Natural killer cell (primary cell): ENCODE measurements at regions not wholly inside any gene's neighbourhood (a gene's known extent, or its start where the extent isn't known, plus 50 kb on each side); places are given as distances from the start of the nearest gene placed in this dataset.

Experiments used
- ATAC-seq, 3 donors: fragments of 150-1000 bp in 2 of 3; fragments of 200-7000 bp in 1 of 3; cut with Tn5 transposase; 1 replicate in 1 of 3; 2 replicates in 2 of 3; pipeline ENCODE4 v1.10.0; 2021; ENCODE audit warnings: mild to moderate bottlenecking in 2 of 3, moderate library complexity in 2 of 3
- DNase-seq, 2 donors: peaks; one replicate each; pipeline versions ENCODE4 v3.0.0 to v3.0.0-alpha.2; 2013 to 2021; ENCODE audit warnings: mixed read lengths in 1 of 2
- H3K27ac ChIP-seq: one replicate; pipeline ENCODE4 v1.5.1; 2013; ENCODE audit warnings: mild to moderate bottlenecking, low read length
- H3K27me3 ChIP-seq: one replicate; pipeline ENCODE4 v1.6.1; 2013; ENCODE audit warnings: low read length; ENCODE audit not compliant: control insufficient read depth, insufficient read depth
- H3K36me3 ChIP-seq: one replicate; pipeline ENCODE4 v1.6.1; 2013; ENCODE audit warnings: low read length; ENCODE audit not compliant: control insufficient read depth, insufficient read depth
- H3K4me1 ChIP-seq: one replicate; pipeline ENCODE4 v1.6.1; 2013; ENCODE audit warnings: low read length; ENCODE audit not compliant: control insufficient read depth, insufficient read depth
- H3K4me3 ChIP-seq: one replicate; pipeline ENCODE4 v1.5.1; 2013; ENCODE audit warnings: low read length
- H3K9me3 ChIP-seq: one replicate; pipeline ENCODE4 v1.6.1; 2013; ENCODE audit warnings: low read length; ENCODE audit not compliant: control insufficient read depth, insufficient read depth
- H3K27ac Mint-ChIP-seq, 2 donors: one replicate each; pipeline ENCODE4 v1.8.0; 2022; ENCODE audit warnings: mild to moderate bottlenecking in 2 of 2, mixed read lengths in 2 of 2, moderate library complexity in 1 of 2
- H3K27me3 Mint-ChIP-seq, 2 donors: one replicate each; pipeline ENCODE4 v1.8.0; 2022; ENCODE audit warnings: low read depth in 2 of 2, mixed read lengths in 2 of 2
- H3K36me3 Mint-ChIP-seq: one replicate; pipeline ENCODE4 v1.8.0; 2022; ENCODE audit warnings: mixed read lengths
- H3K4me1 Mint-ChIP-seq, 2 donors: one replicate each; pipeline ENCODE4 v1.8.0; 2022; ENCODE audit warnings: mixed read lengths in 2 of 2
- H3K4me3 Mint-ChIP-seq: one replicate; pipeline ENCODE4 v1.8.0; 2022; ENCODE audit warnings: mild to moderate bottlenecking, moderate library complexity, mixed read lengths
- H3K9me3 Mint-ChIP-seq, 2 donors: one replicate each; pipeline ENCODE4 v1.8.0; 2022; ENCODE audit warnings: mixed read lengths in 2 of 2
- CTCF ChIP-seq: fragments of 200-600 bp; IDR thresholded peaks from one replicate; pipeline ENCODE4 v1.8.0; 2022; ENCODE audit warnings: antibody characterized with exemption
- WGBS: methylation state at CpG from one replicate; pipeline ENCODE4 v1.1.7; 2013; ENCODE audit warnings: missing lambda C conversion rate; ENCODE audit not compliant: insufficient coverage; 5-methylcytosine and 5-hydroxymethylcytosine counted together
- intact Hi-C: fragments of 100-400 bp; cut with micrococcal nuclease; formaldehyde crosslinking; loops from one replicate; pipeline ENCODE4 v1.14.2; 2022

GRCh38 chr2:147384659-147385058, 460.2 kb upstream of the ACVR2A start:
- Mint-ChIP-seq H3K27me3 (peaks cover 2 to 10% of the 10 kb centered on the region in 2 donors), H3K27ac (no peak overlapping the region), H3K4me3 (no peak overlapping the region), H3K9me3 (no peaks in the 10 kb centered on the region), H3K36me3 (no peaks in the 10 kb centered on the region), H3K4me1 (peaks cover under 1% of the 10 kb centered on the region in 2 donors)
- ATAC-seq: no peak
- Histone ChIP-seq H3K27me3 (no peaks in the 10 kb centered on the region), H3K27ac (no peak overlapping the region), H3K4me3 (no peak overlapping the region), H3K36me3 (no peaks in the 10 kb centered on the region), H3K4me1 (no peaks in the 10 kb centered on the region), H3K9me3 (no peaks in the 10 kb centered on the region)
- intact Hi-C loops: no loop called here
- WGBS: no CpG with 5 or more reads among the region's 2 CpGs
- TF ChIP-seq CTCF: no peak
- no peak for DNase-seq

- Histone ChIP-seq H3K27me3 (no peaks in the 10 kb centered on the region), H3K9me3 (no peaks in the 10 kb centered on the region), H3K4me1 (no peaks in the 10 kb centered on the region), H3K27ac (no peak overlapping the region), H3K36me3 (no peaks in the 10 kb centered on the region), H3K4me3 (no peak overlapping the region)
- Mint-ChIP-seq H3K27ac (no peak overlapping the region), H3K9me3 (no peaks in the 10 kb centered on the region), H3K4me1 (peaks cover 6% of the 10 kb centered on the region in 2 donors), H3K4me3 (no peak overlapping the region), H3K27me3 (no peaks in the 10 kb centered on the region), H3K36me3 (no peaks in the 10 kb centered on the region)
- DNase-seq (no peak), ATAC-seq (no peak)
- 96% methylated on average over 3 of the region's 3 CpGs for WGBS
- TF ChIP-seq CTCF: no peak
- intact Hi-C loops: no loop called here
Observed at GRCh38 chr2:147382322-147382948, 462.4 kb upstream of the ACVR2A start.

GRCh38 chr2:147378403-147378802, 466.4 kb upstream of the ACVR2A start:
- Mint-ChIP-seq H3K36me3 (no peaks in the 10 kb centered on the region), H3K4me3 (no peak overlapping the region), H3K4me1 (peaks cover 6 to 12% of the 10 kb centered on the region in 2 donors), H3K27ac (no peak overlapping the region), H3K27me3 (no peaks in the 10 kb centered on the region), H3K9me3 (no peaks in the 10 kb centered on the region)
- 92% methylated on average over 1 of the region's 1 CpG for WGBS
- Histone ChIP-seq H3K4me1 (no peaks in the 10 kb centered on the region), H3K27ac (no peak overlapping the region), H3K4me3 (no peak overlapping the region), H3K36me3 (no peaks in the 10 kb centered on the region), H3K27me3 (no peaks in the 10 kb centered on the region), H3K9me3 (no peaks in the 10 kb centered on the region)
- intact Hi-C loops: no loop called here
- no peak for DNase-seq
- ATAC-seq: no peak
- no peak for TF ChIP-seq CTCF

- no peak overlapping the region for H3K27ac ChIP-seq
- no peaks in the 10 kb centered on the region for H3K4me1 ChIP-seq
- WGBS: 72% methylated on average over 1 of the region's 1 CpG
- H3K36me3 Mint-ChIP-seq: no peaks in the 10 kb centered on the region
- no peak for ATAC-seq
- H3K9me3 ChIP-seq: no peaks in the 10 kb centered on the region
- DNase-seq: no peak
- peaks cover 6 to 12% of the 10 kb centered on the region in 2 donors for H3K4me1 Mint-ChIP-seq
- peaks cover 3 to 10% of the 10 kb centered on the region in 2 donors for H3K27me3 Mint-ChIP-seq
- no peak for TF ChIP-seq CTCF
- intact Hi-C loops: no loop called here
- H3K36me3 ChIP-seq: no peaks in the 10 kb centered on the region
- no peak overlapping the region for H3K27ac Mint-ChIP-seq
- H3K27me3 ChIP-seq: no peaks in the 10 kb centered on the region
- H3K4me3 ChIP-seq: no peak overlapping the region
- H3K4me3 Mint-ChIP-seq: no peak overlapping the region
- no peaks in the 10 kb centered on the region for H3K9me3 Mint-ChIP-seq
Observed at GRCh38 chr2:147375073-147375472, 469.8 kb upstream of the ACVR2A start.
